H9 (cell line): ENCODE measurements at regions not wholly inside any gene's neighbourhood (a gene's known extent, or its start where the extent isn't known, plus 50 kb on each side); places are given as distances from the start of the nearest gene placed in this dataset.
A peak's percentile ranks its signal among the peaks of the same experiment; 100 is the strongest.

Source experiments
- DNase-seq: peaks from one replicate; pipeline ENCODE4 v3.0.0-alpha.2; 2017
- H2AFZ ChIP-seq: one replicate; pipeline ENCODE4 v1.6.1; 2013; ENCODE audit warnings: mild to moderate bottlenecking, low read length, control low read depth, moderate library complexity
- H2AK5ac ChIP-seq: 2 replicates; pipeline ENCODE4 v1.6.1; 2013; ENCODE audit warnings: low read length, control low read depth, mixed read lengths; ENCODE audit not compliant: insufficient read length
- H2BK120ac ChIP-seq: one replicate; pipeline ENCODE4 v1.6.1; 2013; ENCODE audit warnings: low read depth, mild to moderate bottlenecking, low read length, control low read depth, inconsistent platforms; ENCODE audit not compliant: poor library complexity, severe bottlenecking
- H2BK12ac ChIP-seq: 2 replicates; pipeline ENCODE4 v1.6.1; 2013; ENCODE audit warnings: low read length, control low read depth, mixed read lengths, low read depth; ENCODE audit not compliant: insufficient read length
- H2BK15ac ChIP-seq: 2 replicates; pipeline ENCODE4 v1.6.1; 2013; ENCODE audit warnings: low read depth, low read length, control low read depth
- H2BK20ac ChIP-seq: one replicate; pipeline ENCODE4 v1.6.1; 2013; ENCODE audit warnings: low read depth, mild to moderate bottlenecking, low read length, control low read depth, inconsistent platforms; ENCODE audit not compliant: poor library complexity, severe bottlenecking
- H2BK5ac ChIP-seq: 2 replicates; pipeline ENCODE4 v1.6.1; 2013; ENCODE audit warnings: low read length, control low read depth, mixed read lengths; ENCODE audit not compliant: insufficient read length
- H3K14ac ChIP-seq: 2 replicates; pipeline ENCODE4 v1.6.1; 2013; ENCODE audit warnings: low read length, control low read depth; ENCODE audit not compliant: insufficient read depth
- H3K18ac ChIP-seq: 2 replicates; pipeline ENCODE4 v1.6.1; 2013; ENCODE audit warnings: low read depth, mild to moderate bottlenecking, mixed read lengths, low read length, control low read depth; ENCODE audit not compliant: insufficient read length
- H3K23ac ChIP-seq: 2 replicates; pipeline ENCODE4 v1.6.1; 2013; ENCODE audit warnings: low read length, control low read depth, mixed read lengths, low read depth; ENCODE audit not compliant: insufficient read length
- H3K23me2 ChIP-seq: 2 replicates; pipeline ENCODE4 v1.6.1; 2013; ENCODE audit warnings: low read depth, mild to moderate bottlenecking, mixed read lengths, low read length, control low read depth; ENCODE audit not compliant: insufficient read length, poor library complexity, severe bottlenecking
- H3K27ac ChIP-seq: 2 replicates; pipeline ENCODE4 v1.5.1; 2013; ENCODE audit warnings: low read length, control low read depth, mixed read lengths, low read depth; ENCODE audit not compliant: insufficient read length
- H3K27me3 ChIP-seq: 2 replicates; pipeline ENCODE4 v1.6.1; 2013; ENCODE audit warnings: low read length, control low read depth, inconsistent platforms; ENCODE audit not compliant: insufficient read depth
- H3K4ac ChIP-seq: 2 replicates; pipeline ENCODE4 v1.6.1; 2013; ENCODE audit warnings: low read depth, mild to moderate bottlenecking, control low read depth, inconsistent platforms, low read length, moderate library complexity
- H3K4me1 ChIP-seq: 2 replicates; pipeline ENCODE4 v1.6.1; 2013; ENCODE audit warnings: low read length, control low read depth, inconsistent platforms; ENCODE audit not compliant: insufficient read depth
- H3K4me2 ChIP-seq: 2 replicates; pipeline ENCODE4 v1.6.1; 2013; ENCODE audit warnings: low read length, control low read depth, mixed read lengths; ENCODE audit not compliant: insufficient read length, insufficient read depth
- H3K56ac ChIP-seq: 2 replicates; pipeline ENCODE4 v1.6.1; 2013; ENCODE audit warnings: low read depth, mild to moderate bottlenecking, mixed read lengths, low read length, control low read depth; ENCODE audit not compliant: insufficient read length
- H3K79me1 ChIP-seq: 2 replicates; pipeline ENCODE4 v1.6.1; 2013; ENCODE audit warnings: low read depth, mild to moderate bottlenecking, moderate library complexity, low read length, control low read depth, inconsistent platforms; ENCODE audit not compliant: insufficient read depth, poor library complexity, severe bottlenecking
- H3K79me2 ChIP-seq: 2 replicates; pipeline ENCODE4 v1.6.1; 2013; ENCODE audit warnings: low read length, control low read depth, inconsistent platforms; ENCODE audit not compliant: insufficient read depth
- H3K9ac ChIP-seq: 2 replicates; pipeline ENCODE4 v1.6.1; 2013; ENCODE audit warnings: low read length, control low read depth, mixed read lengths; ENCODE audit not compliant: insufficient read length; ENCODE audit errors: extremely low read depth
- H3K9me3 ChIP-seq: one replicate; pipeline ENCODE4 v1.6.1; 2013; ENCODE audit warnings: low read depth, low read length, inconsistent platforms; ENCODE audit not compliant: control insufficient read depth
- H3T11ph ChIP-seq: one replicate; pipeline ENCODE4 v1.6.1; 2013; ENCODE audit warnings: mild to moderate bottlenecking, low read length, control low read depth, inconsistent platforms
- H4K20me1 ChIP-seq: one replicate; pipeline ENCODE4 v1.6.1; 2013; ENCODE audit not compliant: control insufficient read depth, insufficient read length, insufficient read depth
- H4K5ac ChIP-seq: 2 replicates; pipeline ENCODE4 v1.6.1; 2013; ENCODE audit warnings: low read depth, mild to moderate bottlenecking, mixed read lengths, low read length, control low read depth; ENCODE audit not compliant: insufficient read length
- H4K8ac ChIP-seq: replicated peaks from 2 replicates; pipeline ENCODE4 v1.6.1; 2013; ENCODE audit warnings: low read length, control low read depth, mixed read lengths, low read depth; ENCODE audit not compliant: insufficient read length
- H4K91ac ChIP-seq: 2 replicates; pipeline ENCODE4 v1.6.1; 2013; ENCODE audit warnings: low read depth, mild to moderate bottlenecking, moderate library complexity, mixed read lengths, low read length, control low read depth; ENCODE audit not compliant: insufficient read length
- H3K27ac Mint-ChIP-seq, 3 experiments: 2 replicates in 2 of 3; 3 replicates in 1 of 3; pipeline ENCODE4 v1.8.0; 2020 to 2021; ENCODE audit warnings: mixed read lengths in 3 of 3, mild to moderate bottlenecking in 1 of 3, moderate library complexity in 1 of 3
- H3K27me3 Mint-ChIP-seq: 2 replicates; pipeline ENCODE4 v1.8.0; 2021; ENCODE audit warnings: low read depth, mild to moderate bottlenecking, moderate library complexity, mixed read lengths
- H3K36me3 Mint-ChIP-seq, 3 experiments: 2 replicates in 2 of 3; 3 replicates in 1 of 3; pipeline ENCODE4 v1.8.0; 2020 to 2021; ENCODE audit warnings: low read depth in 3 of 3, mixed read lengths in 3 of 3; ENCODE audit not compliant: insufficient read depth in 1 of 3
- H3K4me1 Mint-ChIP-seq, 2 experiments: 2 replicates each; pipeline ENCODE4 v1.8.0; 2020; ENCODE audit warnings: mixed read lengths in 2 of 2
- H3K4me3 Mint-ChIP-seq, 2 experiments: 2 replicates in 1 of 2; 3 replicates in 1 of 2; pipeline ENCODE4 v1.8.0; 2020 to 2021; ENCODE audit warnings: mild to moderate bottlenecking in 2 of 2, mixed read lengths in 2 of 2, moderate library complexity in 1 of 2
- H3K9me3 Mint-ChIP-seq, 2 experiments: 2 replicates in 1 of 2; 3 replicates in 1 of 2; pipeline ENCODE4 v1.8.0; 2020; ENCODE audit warnings: mild to moderate bottlenecking in 2 of 2, mixed read lengths in 2 of 2, moderate library complexity in 1 of 2
- CTCF ChIP-seq: fragments of 200-600 bp; sonication (generic); conservative IDR thresholded peaks from 3 replicates; pipeline ENCODE4 v1.8.0; 2021; ENCODE audit warnings: antibody characterized with exemption, mild to moderate bottlenecking
- WGBS: extraction: QIAGEN DNeasy Blood & Tissue Kit; methylation state at CpG from one replicate; pipeline ENCODE4 v1.1.7; 2013; ENCODE audit warnings: missing lambda C conversion rate, low lambda C conversion rate, mixed read lengths; ENCODE audit not compliant: insufficient read length; ENCODE audit errors: extremely low coverage; 5-methylcytosine and 5-hydroxymethylcytosine counted together

GRCh38 chr16:73480381-73480780 lies 432.5 kb upstream of the ZFHX3 start:
- Histone ChIP-seq H2BK5ac (no peak overlapping the region), H2BK12ac (no peak overlapping the region), H3K79me2 (no peaks in the 10 kb centered on the region), H2AFZ (no peak overlapping the region), H3K9me3 (no peaks in the 10 kb centered on the region), H3K56ac (no peak overlapping the region), H3K4ac (no peak overlapping the region), H4K8ac (no peak overlapping the region), H3K23ac (no peak overlapping the region), H3K27ac (no peak overlapping the region), H2AK5ac (no peak overlapping the region), H3K14ac (no peak overlapping the region), H3K4me1 (peaks cover 14% of the 10 kb centered on the region; the same call in 1 of the 2 replicates), H3K23me2 (peaks cover 7% of the 10 kb centered on the region), H3K4me2 (no peak overlapping the region), H3T11ph (no peak overlapping the region), H4K5ac (no peak overlapping the region), H4K20me1 (peaks cover 2% of the 10 kb centered on the region), H3K9ac (no peak overlapping the region), H3K79me1 (no peaks in the 10 kb centered on the region), H2BK15ac (no peak overlapping the region), H3K18ac (no peak overlapping the region), H2BK120ac (no peak overlapping the region), H3K27me3 (no peaks in the 10 kb centered on the region), H2BK20ac (no peak overlapping the region), H4K91ac (no peak overlapping the region)
- no CpG with 5 or more reads among the region's 2 CpGs for WGBS
- Mint-ChIP-seq H3K36me3 (no peaks in the 10 kb centered on the region), H3K4me3 (no peak overlapping the region), H3K9me3 (no peaks in the 10 kb centered on the region), H3K27me3 (peaks cover 27% of the 10 kb centered on the region), H3K27ac (no peak overlapping the region; a peak in 1 of 7 replicates), H3K4me1 (peaks cover 36 to 39% of the 10 kb centered on the region in 2 experiments)
- 0 out of 3 replicates have a peak, but pooled peaks have one; percentile 14 for TF ChIP-seq CTCF
- peak; percentile 39 for DNase-seq
